AML-193 (cell line): ENCODE measurements at regions not wholly inside any gene's neighbourhood (a gene's known extent, or its start where the extent isn't known, plus 50 kb on each side); places are given as distances from the start of the nearest gene placed in this dataset.

ENCODE experiments used
- DNase-seq, 2 experiments: peaks; one replicate each; lab custom pipeline; 2025; lab: John Stamatoyannopoulos, UW

- no peak for DNase-seq
These were observed 106.8 kb downstream of the CNTN3 start for GRCh38 chr3:74507691-74508090.

DNA sequence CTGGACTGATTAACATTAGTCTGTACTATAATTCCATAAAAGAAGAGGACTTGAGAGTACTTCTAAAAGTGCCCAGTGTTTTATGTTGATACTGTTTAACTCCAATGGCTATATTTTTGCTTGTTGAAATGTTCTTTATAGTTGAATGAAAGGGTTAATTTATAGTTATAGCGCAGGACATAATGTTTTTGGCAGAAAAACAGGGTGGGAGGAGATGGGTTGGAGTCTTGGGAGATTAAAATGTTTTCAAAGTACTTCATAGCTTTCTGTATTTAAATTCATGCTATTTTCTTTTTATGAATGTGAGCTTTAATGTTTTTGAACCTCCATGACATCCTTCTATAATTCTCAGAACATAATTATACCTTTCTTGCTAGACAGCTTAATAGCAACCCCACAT is 108.2 kb downstream of the CNTN3 start:
- DNase-seq: no peak

GRCh38 chr3:74501007-74501406 is 113.5 kb downstream of the CNTN3 start:
- DNase-seq: no peak

GRCh38 chr3:74500257-74500656 is 114.2 kb downstream of the CNTN3 start:
- no peak for DNase-seq

- peak in 1 of 2 experiments; percentile 16 for DNase-seq
These were observed 122.6 kb downstream of the CNTN3 start for GRCh38 chr3:74491874-74492273.

GRCh38 chr3:74489050-74489792 is 125.2 kb downstream of the CNTN3 start:
- DNase-seq: no peak

GRCh38 chr3:74479915-74480314 is 134.5 kb downstream of the CNTN3 start:
- no peak for DNase-seq

DNA sequence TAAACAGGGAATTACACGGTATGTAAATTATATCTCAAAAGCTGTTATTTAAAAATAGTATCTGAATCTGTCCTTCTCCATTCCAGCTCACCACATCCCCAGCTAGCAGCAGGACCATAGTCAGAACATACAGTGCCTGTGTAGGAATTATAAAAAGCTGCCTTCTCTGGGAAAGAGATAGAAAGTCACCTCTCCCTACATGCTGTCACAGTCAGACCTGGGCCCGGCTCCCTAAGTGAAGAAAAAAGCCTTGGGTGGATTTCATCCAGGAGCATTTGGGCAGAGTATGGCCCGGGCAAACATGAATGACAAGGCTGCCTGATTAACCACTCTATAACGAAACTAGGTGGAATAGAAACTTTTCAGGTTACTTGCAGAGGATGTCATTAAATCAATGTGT is 144.1 kb downstream of the CNTN3 start:
- DNase-seq: no peak

DNA sequence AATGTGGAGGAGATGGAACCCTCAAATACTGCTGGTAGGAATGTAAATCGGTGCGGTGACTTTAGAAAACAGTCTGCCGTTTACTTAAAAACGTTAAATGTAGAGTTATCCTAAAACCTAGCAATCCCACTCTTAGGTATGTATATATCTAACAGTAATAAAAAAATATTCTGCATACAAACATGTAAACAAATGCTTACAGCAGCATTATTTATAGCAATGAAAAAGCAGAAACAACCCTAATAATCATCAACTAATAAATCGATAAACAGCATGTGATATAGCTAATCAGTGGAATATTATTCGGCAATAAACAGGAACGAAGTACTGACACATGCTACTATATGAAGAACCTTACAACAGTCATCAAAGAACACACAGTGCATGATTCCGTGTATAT is 144.7 kb downstream of the CNTN3 start:
- DNase-seq: no peak

- no peak for DNase-seq
These were observed 145.3 kb downstream of the CNTN3 start for GRCh38 chr3:74469151-74469550.

- DNase-seq: no peak
These were observed 148.6 kb downstream of the CNTN3 start for GRCh38 chr3:74465715-74466410.

GRCh38 chr3:74463515-74463914 is 150.9 kb downstream of the CNTN3 start:
- DNase-seq: no peak

DNA sequence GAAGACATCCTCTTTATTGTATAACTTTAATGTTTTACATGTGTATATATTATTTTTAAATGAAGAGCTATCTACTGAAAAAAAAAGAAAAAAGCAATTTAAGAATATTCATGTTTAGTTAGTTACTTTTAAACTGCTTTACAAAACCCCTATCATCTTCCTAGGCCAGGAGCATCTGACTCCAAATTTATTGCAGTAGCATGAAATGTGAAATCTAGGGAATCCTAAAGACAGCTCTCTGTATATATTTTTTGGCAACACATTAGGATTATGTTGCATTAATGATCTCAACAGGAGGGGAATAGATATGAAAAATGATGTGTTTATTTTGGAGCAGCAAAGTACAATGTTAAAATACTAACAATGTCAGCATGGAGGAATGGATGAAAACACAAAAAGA is 158.3 kb downstream of the CNTN3 start:
- no peak for DNase-seq

GRCh38 chr3:74447221-74447620 is 167.2 kb downstream of the CNTN3 start:
- no peak for DNase-seq

GRCh38 chr3:74445541-74445940 is 168.9 kb downstream of the CNTN3 start:
- DNase-seq: no peak

DNA sequence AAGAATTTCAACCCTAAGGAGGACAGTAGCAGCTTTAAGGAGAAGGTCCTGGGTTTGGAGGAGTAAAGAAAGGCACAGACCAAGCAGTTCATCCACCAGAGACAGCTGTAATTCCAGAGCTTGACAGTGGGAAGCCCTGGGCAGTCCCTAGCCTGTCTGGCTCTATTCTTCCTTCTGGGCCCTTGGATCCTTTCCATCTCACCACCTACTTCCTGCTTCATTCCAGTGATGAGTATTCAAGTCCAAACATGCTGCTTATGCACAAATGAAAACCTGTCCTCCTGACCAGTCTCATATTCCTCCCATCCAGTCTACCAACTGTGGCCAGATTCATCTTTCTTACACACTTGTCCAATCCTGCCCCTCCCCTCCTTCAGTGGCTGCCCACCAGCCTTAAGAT is 171.4 kb downstream of the CNTN3 start:
- no peak for DNase-seq

GRCh38 chr3:74442683-74443082 is 171.8 kb downstream of the CNTN3 start:
- no peak for DNase-seq

DNA sequence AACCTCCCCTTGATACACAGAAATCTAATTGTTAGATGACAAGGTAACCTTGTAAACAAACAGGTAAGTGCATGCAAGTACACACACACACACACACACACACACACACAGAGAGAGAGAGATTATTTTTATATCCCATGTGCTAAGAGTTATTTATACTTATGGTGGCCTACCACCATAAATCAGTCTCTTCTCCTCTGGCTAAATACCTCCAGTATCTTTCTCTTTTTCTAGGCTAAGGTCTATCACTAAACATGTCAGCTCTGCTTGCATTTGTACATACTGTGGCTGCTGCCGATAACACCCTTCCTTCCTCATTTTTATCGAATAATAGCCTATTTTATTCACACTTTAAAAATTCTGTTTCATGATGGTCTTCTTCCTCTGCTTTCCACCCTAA is 172.4 kb downstream of the CNTN3 start:
- no peak for DNase-seq

DNA sequence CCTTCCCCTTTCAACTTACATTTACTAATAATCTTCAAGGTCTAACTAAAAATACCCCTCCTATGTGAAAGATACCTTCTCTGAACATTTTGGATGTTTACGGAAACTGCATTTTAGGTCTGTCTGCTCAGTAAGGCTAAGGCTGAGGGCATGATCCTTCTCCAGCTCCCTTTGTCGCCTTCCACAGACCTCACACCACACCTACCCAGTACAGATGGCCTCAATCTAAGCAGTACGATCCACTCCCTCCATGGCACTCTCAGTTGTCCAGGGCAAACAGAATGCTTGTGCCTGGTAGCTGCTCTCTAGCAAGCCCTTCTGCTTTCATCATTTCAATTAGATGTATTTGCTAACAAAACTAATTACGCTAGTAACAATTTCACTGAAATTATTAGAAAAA is 178.3 kb downstream of the CNTN3 start:
- no peak for DNase-seq

GRCh38 chr3:74435631-74436030 is 178.8 kb downstream of the CNTN3 start:
- DNase-seq: no peak

DNA sequence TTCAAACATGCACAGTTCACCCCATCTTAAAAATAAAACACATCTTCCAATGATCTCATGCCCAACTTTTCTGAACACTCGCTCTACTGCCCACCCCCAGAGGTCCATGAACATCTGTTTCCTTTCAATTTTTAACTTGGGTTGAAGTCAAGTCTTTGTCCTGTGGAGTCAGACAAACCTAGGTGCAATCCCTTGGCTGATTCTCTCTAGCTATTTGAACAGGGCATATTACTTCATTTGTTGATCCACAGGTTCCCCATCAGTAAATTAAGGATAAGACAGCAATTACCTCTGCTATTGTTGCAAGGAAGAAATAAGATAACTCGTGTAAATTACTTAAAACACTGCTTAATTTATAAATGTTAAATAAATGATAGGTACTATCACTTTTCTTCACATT is 180.1 kb downstream of the CNTN3 start:
- DNase-seq: no peak

- DNase-seq: no peak
These were observed 187.9 kb downstream of the CNTN3 start for GRCh38 chr3:74426571-74426970.

GRCh38 chr3:74423867-74424266 is 190.6 kb downstream of the CNTN3 start:
- no peak for DNase-seq
